HEK293 (cell line): ENCODE measurements at regions not wholly inside any gene's neighbourhood (a gene's known extent, or its start where the extent isn't known, plus 50 kb on each side); places are given as distances from the start of the nearest gene placed in this dataset.

Experiments used
- CTCF ChIA-PET: fragments of 350-600 bp; formaldehyde crosslinking; extraction: SDS; loops from one replicate; lab custom pipeline; 2021; ENCODE audit warnings: antibody characterized with exemption; lab: Yijun Ruan, JAX
- POLR2A ChIA-PET: fragments of 300-600 bp; formaldehyde crosslinking; extraction: SDS; loops from one replicate; lab custom pipeline; 2020; ENCODE audit warnings: antibody characterized with exemption, inconsistent platforms; lab: Yijun Ruan, JAX
- H3K27ac ChIP-seq: fragments of 200-500 bp; sonication (Bioruptor generic); 2 replicates; pipeline ENCODE4 v1.5.1; 2014; ENCODE audit warnings: low read depth, low read length, control low read depth, inconsistent platforms; ENCODE audit errors: extremely low read depth
- H3K36me3 ChIP-seq, 2 experiments: fragments of 200-500 bp in 1 of 2; sonication (Bioruptor generic) in 1 of 2; 1 replicate in 1 of 2; 2 replicates in 1 of 2; pipeline ENCODE4 v1.5.1; 2014 to 2017; ENCODE audit warnings: inconsistent platforms in 2 of 2, low read length in 2 of 2; ENCODE audit not compliant: control insufficient read depth in 2 of 2, insufficient read depth in 1 of 2
- H3K4me1 ChIP-seq: fragments of 200-500 bp; sonication (Bioruptor generic); 2 replicates; pipeline ENCODE4 v1.5.1; 2014; ENCODE audit warnings: mild to moderate bottlenecking, low read length, inconsistent platforms; ENCODE audit not compliant: control insufficient read depth, insufficient read depth
- H3K4me3 ChIP-seq: 2 replicates; pipeline ENCODE4 v1.5.1; 2011; ENCODE audit warnings: low read depth, mild to moderate bottlenecking, control low read depth, low read length, moderate library complexity
- H3K9me3 ChIP-seq: fragments of 200-500 bp; sonication (Bioruptor generic); 2 replicates; pipeline ENCODE4 v1.5.1; 2014; ENCODE audit warnings: low read depth, low read length, inconsistent platforms; ENCODE audit not compliant: control insufficient read depth, insufficient read depth
- BCL11B ChIP-seq: fragments of 450-650 bp; formaldehyde crosslinking; IDR thresholded peaks from 2 replicates; pipeline ENCODE4 v1.5.1; 2016; ENCODE audit warnings: low read depth, missing biosample characterization, missing genetic modification characterization
- MYNN ChIP-seq: fragments of 450-650 bp; formaldehyde crosslinking; IDR thresholded peaks from 2 replicates; pipeline ENCODE4 v1.5.1; 2016; ENCODE audit warnings: missing biosample characterization, missing genetic modification characterization, borderline replicate concordance
- PATZ1 ChIP-seq: fragments of 450-650 bp; formaldehyde crosslinking; IDR thresholded peaks from 2 replicates; pipeline ENCODE4 v1.5.1; 2016; ENCODE audit warnings: missing biosample characterization, missing genetic modification characterization
- SCRT1 ChIP-seq: fragments of 450-650 bp; formaldehyde crosslinking; IDR thresholded peaks from 2 replicates; pipeline ENCODE4 v1.5.1; 2016; ENCODE audit warnings: missing biosample characterization, missing genetic modification characterization, borderline replicate concordance
- ZBTB20 ChIP-seq: fragments of 450-650 bp; formaldehyde crosslinking; IDR thresholded peaks from 2 replicates; pipeline ENCODE4 v1.5.1; 2016; ENCODE audit warnings: missing biosample characterization, missing genetic modification characterization
- ZNF121 ChIP-seq: fragments of 450-650 bp; formaldehyde crosslinking; IDR thresholded peaks from 2 replicates; pipeline ENCODE4 v1.5.1; 2016; ENCODE audit warnings: missing biosample characterization, missing genetic modification characterization
- ZNF239 ChIP-seq: fragments of 450-650 bp; formaldehyde crosslinking; IDR thresholded peaks from 2 replicates; pipeline ENCODE4 v1.5.1; 2016; ENCODE audit warnings: missing biosample characterization, missing genetic modification characterization
- ZNF302 ChIP-seq: fragments of 450-650 bp; formaldehyde crosslinking; IDR thresholded peaks from 2 replicates; pipeline ENCODE4 v1.5.1; 2016; ENCODE audit warnings: missing biosample characterization, missing genetic modification characterization, low read depth
- ZNF391 ChIP-seq: fragments of 450-650 bp; formaldehyde crosslinking; IDR thresholded peaks from 2 replicates; pipeline ENCODE4 v1.5.1; 2016; ENCODE audit warnings: low read depth, missing biosample characterization, missing genetic modification characterization, borderline replicate concordance
- ZNF394 ChIP-seq: fragments of 450-650 bp; formaldehyde crosslinking; IDR thresholded peaks from 2 replicates; pipeline ENCODE4 v1.5.1; 2016; ENCODE audit warnings: missing biosample characterization, missing genetic modification characterization, mild to moderate bottlenecking, moderate library complexity, borderline replicate concordance
- ZNF488 ChIP-seq: fragments of 450-650 bp; formaldehyde crosslinking; IDR thresholded peaks from 2 replicates; pipeline ENCODE4 v1.5.1; 2016; ENCODE audit warnings: missing biosample characterization, missing genetic modification characterization
- ZNF585B ChIP-seq: fragments of 450-650 bp; formaldehyde crosslinking; IDR thresholded peaks from 2 replicates; pipeline ENCODE4 v1.5.1; 2016; ENCODE audit warnings: missing biosample characterization, missing genetic modification characterization
- ZNF704 ChIP-seq: fragments of 450-650 bp; formaldehyde crosslinking; IDR thresholded peaks from 2 replicates; pipeline ENCODE4 v1.5.1; 2016; ENCODE audit warnings: missing biosample characterization, missing genetic modification characterization
- ZNF768 ChIP-seq: fragments of 450-650 bp; formaldehyde crosslinking; IDR thresholded peaks from 2 replicates; pipeline ENCODE4 v1.5.1; 2018; ENCODE audit warnings: missing biosample characterization, mild to moderate bottlenecking, missing genetic modification characterization

GRCh38 chr13:77975358-77976042 is 56.9 kb upstream of the EDNRB start:
- no peaks in the 10 kb centered on the region for H3K4me1 ChIP-seq
- no peak overlapping the region for H3K27ac ChIP-seq
- ChIA-PET CTCF (no interaction called here), POLR2A (no interaction called here)
- no peaks in the 10 kb centered on the region for H3K36me3 ChIP-seq
- no peak overlapping the region for H3K4me3 ChIP-seq
- TF ChIP-seq ZNF391 (tag by site-specific recombination) (no peak), ZNF394 (tag by site-specific recombination) (no peak), BCL11B (tag by site-specific recombination) (no peak), ZNF302 (tag by site-specific recombination) (no peak), ZNF704 (tag by site-specific recombination) (no peak)
- H3K9me3 ChIP-seq: no peaks in the 10 kb centered on the region

- Histone ChIP-seq H3K27ac (no peak overlapping the region), H3K4me1 (no peaks in the 10 kb centered on the region), H3K9me3 (no peaks in the 10 kb centered on the region), H3K4me3 (no peak overlapping the region), H3K36me3 (no peaks in the 10 kb centered on the region)
- TF ChIP-seq ZNF585B: no peak
- TF ChIP-seq ZBTB20: no peak
- no peak for TF ChIP-seq SCRT1
- TF ChIP-seq MYNN: no peak
- TF ChIP-seq ZNF768 (tag by site-specific recombination): no peak
- no peak for TF ChIP-seq ZNF121 (tag by site-specific recombination)
- no peak for TF ChIP-seq PATZ1 (tag by site-specific recombination)
- no peak for TF ChIP-seq ZNF488 (tag by site-specific recombination)
- TF ChIP-seq ZNF239: no peak
- ChIA-PET CTCF (no interaction called here), POLR2A (no interaction called here)
Observed at GRCh38 chr13:77969299-77969698, 50.7 kb upstream of the EDNRB start.
